Upper lobe of left lung (tissue), 6 donors: ENCODE measurements at regions not wholly inside any gene's neighbourhood (a gene's known extent, or its start where the extent isn't known, plus 50 kb on each side); places are given as distances from the start of the nearest gene placed in this dataset.

Experiments used
- ATAC-seq, 2 donors: fragments of 200-7000 bp; cut with Tn5 transposase; one replicate each; pipeline ENCODE4 v1.9.1; 2022; ENCODE audit warnings: mild to moderate bottlenecking in 2 of 2, moderate library complexity in 2 of 2; ENCODE audit not compliant: low FRiP score in 2 of 2
- DNase-seq, 2 donors: peaks; one replicate each; pipeline ENCODE4 v3.0.0-alpha.2; 2019 to 2020
- H3K27ac ChIP-seq, 4 donors: fragments of 200-600 bp; sonication (generic); one replicate each; pipeline ENCODE4 v1.5.1; 2016 to 2019
- H3K27me3 ChIP-seq, 4 donors: fragments of 200-600 bp; sonication (generic); one replicate each; pipeline ENCODE4 v1.5.1; 2017 to 2019
- H3K36me3 ChIP-seq, 4 donors: fragments of 200-600 bp; sonication (generic); one replicate each; pipeline ENCODE4 v1.5.1; 2016 to 2019
- H3K4me1 ChIP-seq, 4 donors: fragments of 200-600 bp; sonication (generic); one replicate each; pipeline ENCODE4 v1.5.1; 2018 to 2019
- H3K4me3 ChIP-seq, 4 donors: fragments of 200-600 bp; sonication (generic); one replicate each; pipeline ENCODE4 v1.5.1; 2017 to 2019; ENCODE audit warnings: mild to moderate bottlenecking in 2 of 4, moderate library complexity in 1 of 4
- H3K9me3 ChIP-seq, 4 donors: fragments of 200-600 bp; sonication (generic); one replicate each; pipeline ENCODE4 v1.5.1; 2018 to 2019
- EP300 ChIP-seq, 4 donors: sonication (generic); formaldehyde crosslinking; IDR thresholded peaks; one replicate each; pipeline ENCODE4 v1.5.1; 2017; ENCODE audit warnings: antibody characterized with exemption in 4 of 4, control low read depth in 2 of 4
- POLR2A ChIP-seq, 4 donors: fragments of 450-650 bp; IDR thresholded peaks; one replicate each; pipeline ENCODE4 v1.5.1; 2016 to 2017; ENCODE audit warnings: antibody characterized with exemption in 4 of 4, mild to moderate bottlenecking in 2 of 4
- POLR2AphosphoS5 ChIP-seq, 2 donors: sonication (generic); formaldehyde crosslinking; IDR thresholded peaks; one replicate each; pipeline ENCODE4 v1.5.1; 2017; ENCODE audit warnings: antibody characterized with exemption in 2 of 2
- whole genome bisulfite sequencing, 2 donors: methylation state at CpG; one replicate each; pipeline ENCODE4 v1.1.5; 2017 to 2018; 5-methylcytosine and 5-hydroxymethylcytosine counted together
- TF ChIP-seq, protein P1 (sequence below), 6 experiments: fragments of 450-650 bp in 4 of 6; fragments of 200-600 bp in 2 of 6; sonication (generic) in 2 of 6; IDR thresholded peaks; one replicate each; pipeline ENCODE4 v1.5.1; 2016 to 2019; ENCODE audit warnings: antibody characterized with exemption in 6 of 6
- donor health status: DM: no; HTN: no; CAD: no; lungs with moderate emphysema.
- donor health status: DM: no; HTN: yes; CAD: no; lungs with severe emphysema.

- ATAC-seq (no peak), DNase-seq (no peak)
- Histone ChIP-seq H3K27me3 (no peaks in the 10 kb centered on the region), H3K9me3 (peaks cover 0 to 4% (median 0%) of the 10 kb centered on the region in 4 donors), H3K27ac (no peak overlapping the region), H3K4me1 (no peaks in the 10 kb centered on the region), H3K36me3 (no peaks in the 10 kb centered on the region), H3K4me3 (no peak overlapping the region)
- TF ChIP-seq EP300 (IDR thresholded peaks at IDR 0.05), result no peak
- no peak for TF ChIP-seq POLR2AphosphoS5 (IDR thresholded peaks at IDR 0.05)
- no peak for TF ChIP-seq POLR2A (IDR thresholded peaks at IDR 0.05)
- TF ChIP-seq, protein P1, sequence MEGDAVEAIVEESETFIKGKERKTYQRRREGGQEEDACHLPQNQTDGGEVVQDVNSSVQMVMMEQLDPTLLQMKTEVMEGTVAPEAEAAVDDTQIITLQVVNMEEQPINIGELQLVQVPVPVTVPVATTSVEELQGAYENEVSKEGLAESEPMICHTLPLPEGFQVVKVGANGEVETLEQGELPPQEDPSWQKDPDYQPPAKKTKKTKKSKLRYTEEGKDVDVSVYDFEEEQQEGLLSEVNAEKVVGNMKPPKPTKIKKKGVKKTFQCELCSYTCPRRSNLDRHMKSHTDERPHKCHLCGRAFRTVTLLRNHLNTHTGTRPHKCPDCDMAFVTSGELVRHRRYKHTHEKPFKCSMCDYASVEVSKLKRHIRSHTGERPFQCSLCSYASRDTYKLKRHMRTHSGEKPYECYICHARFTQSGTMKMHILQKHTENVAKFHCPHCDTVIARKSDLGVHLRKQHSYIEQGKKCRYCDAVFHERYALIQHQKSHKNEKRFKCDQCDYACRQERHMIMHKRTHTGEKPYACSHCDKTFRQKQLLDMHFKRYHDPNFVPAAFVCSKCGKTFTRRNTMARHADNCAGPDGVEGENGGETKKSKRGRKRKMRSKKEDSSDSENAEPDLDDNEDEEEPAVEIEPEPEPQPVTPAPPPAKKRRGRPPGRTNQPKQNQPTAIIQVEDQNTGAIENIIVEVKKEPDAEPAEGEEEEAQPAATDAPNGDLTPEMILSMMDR (IDR thresholded peaks at IDR 0.05), result no peak
- WGBS, 2 donors, result 25 to 47% methylated on average over 1 of the region's 1 CpG
Observed at GRCh38 chr7:41476460-41476803, 226.5 kb downstream of the INHBA start.

DNA sequence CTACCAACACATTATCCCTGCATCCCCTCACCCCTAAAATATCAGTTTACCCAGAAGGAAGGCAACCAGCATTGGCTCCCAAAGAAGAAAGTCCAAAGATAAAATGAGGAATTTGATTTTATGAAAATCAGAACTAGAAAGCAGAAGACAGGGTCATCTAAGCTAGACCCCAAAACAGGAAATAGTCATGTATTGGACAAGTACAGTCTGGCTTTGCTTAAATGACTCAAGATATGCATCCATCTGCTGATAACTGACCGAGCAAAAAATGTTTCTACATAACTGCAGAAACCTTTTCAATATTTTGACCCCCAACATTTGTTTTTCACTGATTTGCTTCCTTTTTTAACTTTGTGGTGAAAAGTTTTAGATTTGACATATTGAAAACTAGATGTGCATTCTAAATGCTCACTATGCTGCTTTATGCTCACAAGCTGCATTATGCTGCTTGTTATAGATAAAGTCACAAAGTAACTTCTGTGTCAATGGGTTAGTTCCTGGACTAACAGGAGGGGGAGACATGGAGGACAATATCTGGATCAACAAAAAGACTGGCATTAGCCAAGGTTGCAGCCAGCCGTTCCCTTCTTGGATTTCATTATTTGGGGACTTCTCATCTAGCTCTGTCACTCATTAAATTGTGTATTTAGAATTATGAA is 227.0 kb downstream of the INHBA start:
- Histone ChIP-seq H3K27ac (no peak overlapping the region), H3K4me3 (no peak overlapping the region), H3K27me3 (no peaks in the 10 kb centered on the region), H3K4me1 (no peaks in the 10 kb centered on the region), H3K9me3 (peaks cover 0 to 4% (median 0%) of the 10 kb centered on the region in 4 donors), H3K36me3 (no peaks in the 10 kb centered on the region)
- ATAC-seq, result no peak
- no peak for DNase-seq
- TF ChIP-seq POLR2A (IDR thresholded peaks at IDR 0.05) (no peak), POLR2AphosphoS5 (IDR thresholded peaks at IDR 0.05) (no peak), EP300 (IDR thresholded peaks at IDR 0.05) (no peak)
- TF ChIP-seq, protein P1 (IDR thresholded peaks at IDR 0.05), result no peak
- WGBS, 2 donors, result 44 to 47% methylated on average over 2 of the region's 2 CpGs

- H3K9me3 ChIP-seq, result no peaks in the 10 kb centered on the region
- no peaks in the 10 kb centered on the region for H3K4me1 ChIP-seq
- no peaks in the 10 kb centered on the region for H3K36me3 ChIP-seq
- H3K4me3 ChIP-seq, result no peak overlapping the region
- ATAC-seq, result no peak
- WGBS, 2 donors, result 72 to 76% methylated on average over 4 of the region's 4 CpGs
- TF ChIP-seq POLR2A (IDR thresholded peaks at IDR 0.05), result no peak
- no peak for TF ChIP-seq EP300 (IDR thresholded peaks at IDR 0.05)
- no peak for TF ChIP-seq POLR2AphosphoS5 (IDR thresholded peaks at IDR 0.05)
- TF ChIP-seq, protein P1 (IDR thresholded peaks at IDR 0.05), result no peak
- H3K27ac ChIP-seq, result no peak overlapping the region
- no peaks in the 10 kb centered on the region for H3K27me3 ChIP-seq
- no peak for DNase-seq
Observed at GRCh38 chr7:41472427-41473125, 230.3 kb downstream of the INHBA start.

GRCh38 chr7:41470081-41470480 is 232.8 kb downstream of the INHBA start:
- WGBS, 2 donors, result 93 to 98% methylated on average over 5 of the region's 5 CpGs
- Histone ChIP-seq H3K4me1 (no peaks in the 10 kb centered on the region), H3K27me3 (no peaks in the 10 kb centered on the region), H3K36me3 (no peaks in the 10 kb centered on the region), H3K4me3 (no peak overlapping the region), H3K27ac (no peak overlapping the region), H3K9me3 (no peaks in the 10 kb centered on the region)
- no peak for DNase-seq
- ATAC-seq, result no peak
- no peak for TF ChIP-seq EP300 (IDR thresholded peaks at IDR 0.05)
- TF ChIP-seq POLR2A (IDR thresholded peaks at IDR 0.05), result no peak
- no peak for TF ChIP-seq POLR2AphosphoS5 (IDR thresholded peaks at IDR 0.05)
- TF ChIP-seq, protein P1 (IDR thresholded peaks at IDR 0.05), result no peak

- no peak for TF ChIP-seq POLR2A (IDR thresholded peaks at IDR 0.05)
- no peak for TF ChIP-seq POLR2AphosphoS5 (IDR thresholded peaks at IDR 0.05)
- no peak for TF ChIP-seq EP300 (IDR thresholded peaks at IDR 0.05)
- TF ChIP-seq, protein P1 (IDR thresholded peaks at IDR 0.05), result no peak
- no peaks in the 10 kb centered on the region for H3K36me3 ChIP-seq
- no peak for DNase-seq
- no peak for ATAC-seq
- H3K9me3 ChIP-seq, result no peaks in the 10 kb centered on the region
- 88 to 94% methylated on average over 2 of the region's 2 CpGs for WGBS, 2 donors
- H3K27me3 ChIP-seq, result no peaks in the 10 kb centered on the region
- H3K27ac ChIP-seq, result no peak overlapping the region
- H3K4me3 ChIP-seq, result no peak overlapping the region
- H3K4me1 ChIP-seq, result no peaks in the 10 kb centered on the region
Observed at GRCh38 chr7:41467596-41467995, 235.3 kb downstream of the INHBA start.
